Activated CD4-positive, alpha-beta T cell treated with anti-CD3 and anti-CD28 coated beads for 36 hours (primary cell): ENCODE measurements at regions not wholly inside any gene's neighbourhood (a gene's known extent, or its start where the extent isn't known, plus 50 kb on each side); places are given as distances from the start of the nearest gene placed in this dataset.

Source experiments
- ATAC-seq: fragments of 200-7000 bp; cut with Tn5 transposase; one replicate; pipeline ENCODE4 v1.10.0; 2021; ENCODE audit warnings: mild to moderate bottlenecking, moderate library complexity
- CTCF ChIA-PET: fragments of 350-600 bp; sonication (Branson Sonifier 250); formaldehyde crosslinking; loops from one replicate; lab custom pipeline; 2021; ENCODE audit warnings: antibody characterized with exemption; lab: Charles Lee
- POLR2A ChIA-PET: fragments of 350-600 bp; sonication (Branson Sonifier 250); formaldehyde crosslinking; loops from one replicate; lab custom pipeline; 2021; ENCODE audit warnings: antibody characterized with exemption, inconsistent platforms; lab: Charles Lee
- DNase-seq: peaks from one replicate; pipeline ENCODE4 v3.0.0-alpha.2; 2020
- H3K27ac Mint-ChIP-seq: one replicate; pipeline ENCODE4 v1.8.0; 2021; ENCODE audit warnings: mixed read lengths
- H3K27me3 Mint-ChIP-seq: one replicate; pipeline ENCODE4 v1.8.0; 2021; ENCODE audit warnings: mixed read lengths
- H3K36me3 Mint-ChIP-seq: one replicate; pipeline ENCODE4 v1.8.0; 2021; ENCODE audit warnings: low read depth, mixed read lengths
- H3K4me1 Mint-ChIP-seq: one replicate; pipeline ENCODE4 v1.8.0; 2021; ENCODE audit warnings: mixed read lengths
- H3K4me3 Mint-ChIP-seq: one replicate; pipeline ENCODE4 v1.8.0; 2021; ENCODE audit warnings: mild to moderate bottlenecking, moderate library complexity, mixed read lengths
- H3K9me3 Mint-ChIP-seq: one replicate; pipeline ENCODE4 v1.8.0; 2021; ENCODE audit warnings: low read depth, mixed read lengths
- intact Hi-C, 2 experiments: fragments of 100-400 bp; cut with DNase I in 1 of 2; cut with micrococcal nuclease in 1 of 2; formaldehyde crosslinking; loops; one replicate each; pipeline versions ENCODE4 v1.14.2 to v1.15.1; 2022 to 2024; cut with DNase I, micrococcal nuclease

GRCh38 chr2:208545403-208546042 is 138.9 kb downstream of the PTH2R start:
- H3K36me3 Mint-ChIP-seq, result no peaks in the 10 kb centered on the region
- H3K27me3 Mint-ChIP-seq, result no peaks in the 10 kb centered on the region
- H3K4me1 Mint-ChIP-seq, result no peaks in the 10 kb centered on the region
- no peak overlapping the region for H3K4me3 Mint-ChIP-seq
- ChIA-PET POLR2A (no interaction called here), CTCF (no interaction called here)
- DNase-seq, result no peak
- no peak for ATAC-seq
- H3K27ac Mint-ChIP-seq, result no peak overlapping the region
- intact Hi-C loops, result no loop called here
- H3K9me3 Mint-ChIP-seq, result no peaks in the 10 kb centered on the region

DNA sequence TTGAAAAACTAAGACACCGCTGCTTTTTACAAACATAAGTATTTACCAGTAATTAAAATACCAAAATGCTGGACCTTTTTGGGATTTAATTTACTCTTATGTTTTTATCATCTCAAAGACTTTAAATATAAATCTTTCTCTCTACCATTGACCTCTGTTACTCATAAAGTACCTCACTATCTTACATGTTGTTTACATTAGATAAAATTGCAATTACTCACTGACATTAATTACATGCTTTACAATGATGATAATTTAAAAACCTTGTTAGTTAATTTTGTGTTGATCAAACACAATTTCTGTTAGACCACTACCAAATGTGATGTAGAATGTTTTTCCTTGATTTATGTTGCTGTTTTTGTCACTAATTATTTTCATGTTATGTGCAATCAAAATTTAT is 139.5 kb downstream of the PTH2R start:
- Mint-ChIP-seq H3K27me3 (no peaks in the 10 kb centered on the region), H3K36me3 (no peaks in the 10 kb centered on the region), H3K27ac (no peak overlapping the region), H3K9me3 (no peaks in the 10 kb centered on the region), H3K4me1 (no peaks in the 10 kb centered on the region), H3K4me3 (no peak overlapping the region)
- DNase-seq (no peak), ATAC-seq (no peak)
- ChIA-PET POLR2A (no interaction called here), CTCF (no interaction called here)
- intact Hi-C loops, result no loop called here

DNA sequence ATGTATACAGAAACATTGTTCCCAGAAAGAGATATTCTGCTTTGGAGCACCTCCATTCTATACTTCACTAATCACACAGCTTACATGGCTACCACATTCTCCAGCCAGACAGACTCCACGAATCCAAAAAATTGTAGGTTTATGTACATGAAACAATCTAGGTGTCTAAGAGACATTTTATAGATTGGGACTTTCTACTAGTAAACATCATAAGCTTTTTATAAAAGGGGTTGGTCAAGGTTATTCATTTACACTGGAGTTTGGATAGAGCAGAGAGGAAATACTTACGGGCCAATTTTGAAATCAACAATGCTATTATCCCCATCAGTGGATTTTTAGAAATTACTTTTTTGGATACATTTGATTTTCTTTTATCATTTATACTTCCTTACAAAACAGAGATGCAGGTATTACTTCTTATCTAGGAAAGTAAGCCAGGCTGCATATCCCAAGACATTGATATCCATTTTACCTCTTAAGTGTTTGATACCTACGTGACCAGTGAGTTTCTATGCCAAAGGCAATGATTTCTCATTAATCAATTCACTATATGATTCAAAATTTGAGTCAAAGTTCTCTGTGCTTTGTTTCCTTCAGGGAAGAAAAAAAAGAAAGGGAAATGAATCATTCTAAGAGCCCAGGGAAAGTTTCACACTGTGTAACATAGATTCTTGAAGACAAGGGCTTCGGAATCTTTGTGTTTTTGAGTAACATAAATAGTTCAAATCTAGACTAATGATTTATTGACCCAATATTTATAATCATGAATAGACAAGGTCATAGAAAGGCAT is 140.5 kb downstream of the PTH2R start:
- ChIA-PET CTCF (no interaction called here), POLR2A (no interaction called here)
- intact Hi-C loops, result no loop called here
- H3K27me3 Mint-ChIP-seq, result no peaks in the 10 kb centered on the region
- H3K9me3 Mint-ChIP-seq, result peaks cover 3% of the 10 kb centered on the region
- no peak overlapping the region for H3K27ac Mint-ChIP-seq
- H3K4me1 Mint-ChIP-seq, result no peaks in the 10 kb centered on the region
- H3K4me3 Mint-ChIP-seq, result no peak overlapping the region
- DNase-seq, result no peak
- H3K36me3 Mint-ChIP-seq, result no peaks in the 10 kb centered on the region
- no peak for ATAC-seq

GRCh38 chr2:208548700-208549099 is 142.1 kb downstream of the PTH2R start:
- peaks cover 3% of the 10 kb centered on the region for H3K9me3 Mint-ChIP-seq

DNA sequence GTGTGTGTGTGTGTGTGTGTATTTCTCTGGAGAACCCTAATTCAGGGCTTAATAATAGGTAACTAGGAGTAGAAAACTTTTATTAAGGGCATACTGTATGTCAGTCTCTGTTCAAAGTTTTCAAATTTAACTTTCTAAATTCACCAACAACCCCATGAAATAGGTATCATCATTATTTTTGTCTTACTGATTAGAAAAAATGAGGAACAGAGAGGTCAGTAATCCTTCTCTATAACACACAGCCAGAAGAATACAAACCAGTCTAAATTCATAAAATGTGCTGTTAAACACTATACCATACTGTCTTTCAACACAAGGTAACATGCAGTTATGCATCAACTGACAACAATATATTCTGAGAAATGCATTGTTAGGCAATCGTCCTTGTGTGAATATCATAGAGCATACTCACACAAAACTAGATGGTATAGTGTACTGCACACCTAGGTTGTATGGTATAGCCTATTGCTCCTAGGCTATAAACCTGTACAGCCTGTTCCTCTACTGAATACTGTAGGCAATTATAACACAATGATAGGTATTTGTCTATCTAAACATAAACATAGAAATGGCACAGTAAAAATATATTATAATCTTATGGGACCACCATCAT is 143.1 kb downstream of the PTH2R start:
- ATAC-seq (no peak), DNase-seq (no peak)
- H3K27ac Mint-ChIP-seq, result no peak overlapping the region
- no peaks in the 10 kb centered on the region for H3K27me3 Mint-ChIP-seq
- H3K4me3 Mint-ChIP-seq, result no peak overlapping the region
- POLR2A ChIA-PET, result no interaction called here
- intact Hi-C loops, result no loop called here
- CTCF ChIA-PET, result no interaction called here
- no peaks in the 10 kb centered on the region for H3K4me1 Mint-ChIP-seq
- H3K9me3 Mint-ChIP-seq, result peaks cover 3% of the 10 kb centered on the region
- H3K36me3 Mint-ChIP-seq, result no peaks in the 10 kb centered on the region

More at GRCh38 chr2:208548700-208549099, 142.1 kb downstream of the PTH2R start:
- ATAC-seq, result no peak
- no peaks in the 10 kb centered on the region for H3K4me1 Mint-ChIP-seq
- ChIA-PET CTCF (no interaction called here), POLR2A (no interaction called here)
- no peak overlapping the region for H3K27ac Mint-ChIP-seq
- DNase-seq, result no peak
- H3K36me3 Mint-ChIP-seq, result no peaks in the 10 kb centered on the region
- H3K4me3 Mint-ChIP-seq, result no peak overlapping the region
- intact Hi-C loops, result no loop called here
- H3K27me3 Mint-ChIP-seq, result no peaks in the 10 kb centered on the region

DNA sequence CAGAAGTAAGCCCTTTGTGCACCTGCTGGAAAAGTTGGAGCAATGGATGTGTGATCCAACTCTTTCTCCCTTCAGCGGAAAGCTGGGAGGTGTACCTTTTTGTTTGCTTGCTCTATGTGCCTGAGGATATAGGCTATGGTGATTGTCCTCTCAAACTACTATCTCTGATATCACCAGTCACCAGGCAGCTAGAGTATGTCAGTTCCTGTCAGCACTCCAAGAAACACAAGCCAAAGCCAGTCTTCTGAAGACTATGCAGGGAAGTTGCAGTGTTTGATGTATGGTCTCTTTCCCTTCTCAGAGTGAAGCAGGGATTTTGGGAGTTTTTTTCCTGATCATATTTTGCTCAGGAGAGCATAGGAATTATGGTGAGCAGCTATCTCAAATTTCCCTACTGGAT is 146.4 kb downstream of the PTH2R start:
- DNase-seq (no peak), ATAC-seq (no peak)
- no peak overlapping the region for H3K4me3 Mint-ChIP-seq
- no peaks in the 10 kb centered on the region for H3K36me3 Mint-ChIP-seq
- H3K4me1 Mint-ChIP-seq, result no peaks in the 10 kb centered on the region
- intact Hi-C loops, result no loop called here
- H3K27ac Mint-ChIP-seq, result no peak overlapping the region
- H3K27me3 Mint-ChIP-seq, result no peaks in the 10 kb centered on the region
- peaks cover 3% of the 10 kb centered on the region for H3K9me3 Mint-ChIP-seq
- CTCF ChIA-PET, result no interaction called here
- POLR2A ChIA-PET, result no interaction called here

- H3K4me1 Mint-ChIP-seq, result no peaks in the 10 kb centered on the region
- no peaks in the 10 kb centered on the region for H3K36me3 Mint-ChIP-seq
- CTCF ChIA-PET, result no interaction called here
- intact Hi-C loops, result no loop called here
- POLR2A ChIA-PET, result no interaction called here
- H3K9me3 Mint-ChIP-seq, result peaks cover 4% of the 10 kb centered on the region
- H3K27me3 Mint-ChIP-seq, result no peaks in the 10 kb centered on the region
- DNase-seq, result no peak
- ATAC-seq, result no peak
- no peak overlapping the region for H3K27ac Mint-ChIP-seq
- H3K4me3 Mint-ChIP-seq, result no peak overlapping the region
Observed at GRCh38 chr2:208556983-208557484, 150.4 kb downstream of the PTH2R start.

DNA sequence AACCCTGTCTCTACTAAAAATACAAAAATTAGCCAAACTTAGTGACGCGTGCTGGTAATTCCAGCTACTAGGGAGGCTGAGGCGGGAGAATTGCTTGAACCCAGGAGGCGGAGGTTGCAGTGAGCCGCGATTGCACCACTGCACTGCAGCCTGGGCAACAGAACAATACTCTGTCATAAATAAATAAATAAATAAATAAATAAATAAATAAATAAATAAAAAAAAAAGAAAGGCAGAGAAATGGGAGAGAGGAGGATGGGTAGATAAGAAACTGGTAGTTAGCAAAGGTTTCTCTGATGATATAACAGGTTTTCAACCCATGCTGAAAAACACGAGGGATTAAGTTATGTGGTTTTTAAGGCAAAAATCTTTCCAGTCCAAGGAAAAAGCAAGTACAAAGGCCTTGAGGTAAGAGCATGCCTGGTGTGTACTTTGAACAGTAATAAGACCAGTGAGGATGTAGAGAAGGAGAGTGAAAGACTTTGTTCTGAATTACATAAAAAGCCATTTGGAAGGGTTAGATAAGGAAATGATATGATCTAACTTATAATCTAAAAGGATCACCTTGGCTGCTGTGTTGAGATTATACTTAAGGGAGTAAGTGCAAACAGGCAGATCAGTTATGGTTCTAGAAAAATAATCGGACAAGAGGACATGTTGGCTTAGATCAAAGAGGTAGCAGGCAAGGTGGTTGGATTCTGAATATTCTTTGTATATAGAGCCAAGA is 159.3 kb downstream of the PTH2R start:
- POLR2A ChIA-PET, result no interaction called here
- intact Hi-C loops, result no loop called here
- ATAC-seq (no peak), DNase-seq (no peak)
- Mint-ChIP-seq H3K36me3 (no peaks in the 10 kb centered on the region), H3K27ac (no peak overlapping the region), H3K4me3 (no peak overlapping the region), H3K9me3 (peaks cover 5% of the 10 kb centered on the region), H3K27me3 (no peaks in the 10 kb centered on the region), H3K4me1 (no peaks in the 10 kb centered on the region)
- CTCF ChIA-PET, result no interaction called here

DNA sequence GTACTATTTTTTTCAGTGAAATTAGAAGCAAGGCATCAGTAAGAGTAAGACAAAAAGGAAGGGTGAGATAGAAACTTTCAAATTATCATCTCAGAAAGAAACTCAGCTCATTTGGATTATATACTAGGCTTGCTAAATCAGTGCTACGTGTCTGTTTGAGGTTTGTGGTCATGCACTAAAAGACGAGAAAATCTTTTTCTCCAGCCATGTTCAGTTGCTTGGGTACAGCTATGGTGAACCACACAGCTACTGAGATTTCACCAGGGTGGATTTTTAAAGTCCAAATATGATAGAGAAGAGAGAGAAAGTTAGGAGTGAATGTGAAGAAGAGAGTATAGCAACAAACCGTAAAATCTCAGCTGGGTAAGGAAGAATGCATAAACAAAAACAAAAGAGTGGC is 161.6 kb downstream of the PTH2R start:
- CTCF ChIA-PET, result no interaction called here
- Mint-ChIP-seq H3K27ac (no peak overlapping the region), H3K9me3 (peaks cover 2% of the 10 kb centered on the region), H3K4me1 (no peaks in the 10 kb centered on the region), H3K36me3 (no peaks in the 10 kb centered on the region), H3K27me3 (no peaks in the 10 kb centered on the region), H3K4me3 (no peak overlapping the region)
- DNase-seq, result no peak
- ATAC-seq, result no peak
- POLR2A ChIA-PET, result no interaction called here
- intact Hi-C loops, result no loop called here

GRCh38 chr2:208570066-208570465 is 163.5 kb downstream of the PTH2R start:
- CTCF ChIA-PET, result interaction anchor here (0.7 kb wide), 1 partner anchor 106 kb away, joined by 3 read pairs; no protein-coding TSS in a partner anchor
- intact Hi-C loops, result no loop called here
- Mint-ChIP-seq H3K4me1 (no peaks in the 10 kb centered on the region), H3K9me3 (no peaks in the 10 kb centered on the region), H3K27ac (no peak overlapping the region), H3K27me3 (no peaks in the 10 kb centered on the region), H3K4me3 (no peak overlapping the region), H3K36me3 (no peaks in the 10 kb centered on the region)
- ATAC-seq (no peak), DNase-seq (no peak)
- POLR2A ChIA-PET, result no interaction called here

GRCh38 chr2:208570851-208571763 is 164.5 kb downstream of the PTH2R start:
- no peaks in the 10 kb centered on the region for H3K27me3 Mint-ChIP-seq
- no peaks in the 10 kb centered on the region for H3K36me3 Mint-ChIP-seq
- CTCF ChIA-PET, result no interaction called here
- intact Hi-C loops, result no loop called here
- no peaks in the 10 kb centered on the region for H3K9me3 Mint-ChIP-seq
- POLR2A ChIA-PET, result no interaction called here
- no peak for ATAC-seq
- no peak for DNase-seq
- no peaks in the 10 kb centered on the region for H3K4me1 Mint-ChIP-seq
- H3K4me3 Mint-ChIP-seq, result no peak overlapping the region
- H3K27ac Mint-ChIP-seq, result no peak overlapping the region
